Spleen (tissue), 7 donors: ENCODE measurements at regions not wholly inside any gene's neighbourhood (a gene's known extent, or its start where the extent isn't known, plus 50 kb on each side); places are given as distances from the start of the nearest gene placed in this dataset.

Experiments used
- POLR2A ChIP-seq, 3 donors: fragments of 450-650 bp; IDR thresholded peaks; one replicate each; pipeline ENCODE4 v1.5.1; 2017; ENCODE audit warnings: antibody characterized with exemption in 3 of 3, mild to moderate bottlenecking in 1 of 3
- POLR2AphosphoS5 ChIP-seq, 3 donors: sonication (generic); formaldehyde crosslinking; IDR thresholded peaks; one replicate each; pipeline ENCODE4 v1.5.1; 2017; ENCODE audit warnings: antibody characterized with exemption in 3 of 3
- TF ChIP-seq, protein P1 (sequence below), 11 experiments: fragments of 200-600 bp in 7 of 11; fragments of 450-650 bp in 4 of 11; sonication (generic) in 4 of 11; IDR thresholded peaks in 8 of 11; conservative IDR thresholded peaks in 3 of 11; 1 replicate in 7 of 11; 2 replicates in 4 of 11; pipeline versions ENCODE4 v1.4.0 to v1.8.0; 2016 to 2021; ENCODE audit warnings: antibody characterized with exemption in 11 of 11, inconsistent platforms in 4 of 11, mild to moderate bottlenecking in 1 of 11
- donor health status: DM: no; HTN: no; CAD: no; lungs with moderate emphysema.
- donor health status: DM: no; HTN: no; CAD: no.
- donor health status: DM: no; HTN: no; CAD: no.

DNA sequence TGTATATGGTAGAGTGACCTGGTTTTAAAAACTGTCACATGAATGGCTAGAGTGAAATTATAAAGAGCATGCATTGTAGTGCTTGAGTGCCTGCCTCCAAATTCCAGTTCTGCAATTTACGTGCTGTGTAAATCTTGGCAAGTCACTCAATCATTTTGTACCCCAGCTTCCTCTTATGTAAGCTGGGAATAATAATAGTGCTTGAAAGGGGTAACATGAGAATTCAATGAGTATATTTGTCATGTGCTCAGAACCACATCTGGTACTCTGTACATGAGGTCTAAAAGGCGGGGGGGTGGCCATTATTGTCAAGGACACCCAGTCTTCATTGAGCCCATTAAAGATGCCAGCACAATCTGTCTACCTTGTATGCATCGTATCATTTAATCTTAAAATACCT, 214.8 kb downstream of the MC4R start:
- TF ChIP-seq, protein P1, sequence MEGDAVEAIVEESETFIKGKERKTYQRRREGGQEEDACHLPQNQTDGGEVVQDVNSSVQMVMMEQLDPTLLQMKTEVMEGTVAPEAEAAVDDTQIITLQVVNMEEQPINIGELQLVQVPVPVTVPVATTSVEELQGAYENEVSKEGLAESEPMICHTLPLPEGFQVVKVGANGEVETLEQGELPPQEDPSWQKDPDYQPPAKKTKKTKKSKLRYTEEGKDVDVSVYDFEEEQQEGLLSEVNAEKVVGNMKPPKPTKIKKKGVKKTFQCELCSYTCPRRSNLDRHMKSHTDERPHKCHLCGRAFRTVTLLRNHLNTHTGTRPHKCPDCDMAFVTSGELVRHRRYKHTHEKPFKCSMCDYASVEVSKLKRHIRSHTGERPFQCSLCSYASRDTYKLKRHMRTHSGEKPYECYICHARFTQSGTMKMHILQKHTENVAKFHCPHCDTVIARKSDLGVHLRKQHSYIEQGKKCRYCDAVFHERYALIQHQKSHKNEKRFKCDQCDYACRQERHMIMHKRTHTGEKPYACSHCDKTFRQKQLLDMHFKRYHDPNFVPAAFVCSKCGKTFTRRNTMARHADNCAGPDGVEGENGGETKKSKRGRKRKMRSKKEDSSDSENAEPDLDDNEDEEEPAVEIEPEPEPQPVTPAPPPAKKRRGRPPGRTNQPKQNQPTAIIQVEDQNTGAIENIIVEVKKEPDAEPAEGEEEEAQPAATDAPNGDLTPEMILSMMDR (IDR thresholded peaks at IDR 0.05 in 8 of 11, conservative IDR thresholded peaks at IDR 0.05 in 3 of 11) = no peak
- TF ChIP-seq POLR2A (IDR thresholded peaks at IDR 0.05) = no peak
- no peak for TF ChIP-seq POLR2AphosphoS5 (IDR thresholded peaks at IDR 0.05)
